GM12801 (cell line): ENCODE measurements at regions not wholly inside any gene's neighbourhood (a gene's known extent, or its start where the extent isn't known, plus 50 kb on each side); places are given as distances from the start of the nearest gene placed in this dataset.

Source experiments
- TF ChIP-seq, protein P1 (sequence below): IDR thresholded peaks from one replicate; pipeline ENCODE4 v1.5.1; 2011; ENCODE audit warnings: control low read depth; ENCODE audit not compliant: insufficient read length; ENCODE audit errors: extremely low read depth

DNA sequence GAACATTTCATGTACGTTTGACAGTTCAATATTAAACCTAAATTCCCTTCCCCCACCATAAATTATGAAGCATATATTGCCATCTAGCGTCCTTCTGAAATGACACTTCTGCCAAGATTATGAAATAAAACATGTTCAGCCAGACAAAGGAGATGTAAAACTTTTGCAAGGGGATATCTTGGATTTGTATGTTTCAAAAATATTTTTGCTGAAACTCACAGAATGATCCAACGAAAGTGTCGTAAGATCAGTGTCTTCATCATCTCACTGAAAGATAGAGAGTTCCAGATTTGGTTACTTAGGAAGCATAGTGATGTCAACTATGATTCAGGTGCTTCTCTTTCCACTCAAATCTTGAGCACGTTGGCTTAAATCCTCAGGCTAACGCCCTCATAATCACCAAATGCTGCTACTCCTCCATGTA, 904.3 kb downstream of the XPNPEP1 start:
- TF ChIP-seq, protein P1, sequence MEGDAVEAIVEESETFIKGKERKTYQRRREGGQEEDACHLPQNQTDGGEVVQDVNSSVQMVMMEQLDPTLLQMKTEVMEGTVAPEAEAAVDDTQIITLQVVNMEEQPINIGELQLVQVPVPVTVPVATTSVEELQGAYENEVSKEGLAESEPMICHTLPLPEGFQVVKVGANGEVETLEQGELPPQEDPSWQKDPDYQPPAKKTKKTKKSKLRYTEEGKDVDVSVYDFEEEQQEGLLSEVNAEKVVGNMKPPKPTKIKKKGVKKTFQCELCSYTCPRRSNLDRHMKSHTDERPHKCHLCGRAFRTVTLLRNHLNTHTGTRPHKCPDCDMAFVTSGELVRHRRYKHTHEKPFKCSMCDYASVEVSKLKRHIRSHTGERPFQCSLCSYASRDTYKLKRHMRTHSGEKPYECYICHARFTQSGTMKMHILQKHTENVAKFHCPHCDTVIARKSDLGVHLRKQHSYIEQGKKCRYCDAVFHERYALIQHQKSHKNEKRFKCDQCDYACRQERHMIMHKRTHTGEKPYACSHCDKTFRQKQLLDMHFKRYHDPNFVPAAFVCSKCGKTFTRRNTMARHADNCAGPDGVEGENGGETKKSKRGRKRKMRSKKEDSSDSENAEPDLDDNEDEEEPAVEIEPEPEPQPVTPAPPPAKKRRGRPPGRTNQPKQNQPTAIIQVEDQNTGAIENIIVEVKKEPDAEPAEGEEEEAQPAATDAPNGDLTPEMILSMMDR, result no peak

DNA sequence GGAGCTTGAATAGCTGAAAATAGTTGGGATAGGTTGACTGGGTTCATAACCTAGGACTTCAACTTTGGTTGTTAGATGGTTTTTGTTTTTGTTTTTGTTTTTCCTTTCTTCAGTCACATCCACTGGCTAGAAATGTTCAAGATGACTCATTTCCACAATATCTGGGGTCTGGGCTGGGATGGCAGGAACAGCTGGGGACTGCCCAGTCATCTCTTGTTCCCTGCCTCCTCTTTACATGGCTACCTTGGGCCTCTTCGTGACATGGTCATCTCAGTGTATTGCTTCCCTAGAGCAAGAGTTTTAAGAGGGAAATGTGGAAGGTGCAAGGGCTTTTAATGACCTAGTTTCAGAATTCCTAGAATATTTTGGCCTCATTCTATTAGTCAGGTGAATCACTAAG, 915.8 kb downstream of the XPNPEP1 start:
- TF ChIP-seq, protein P1, result no peak

DNA sequence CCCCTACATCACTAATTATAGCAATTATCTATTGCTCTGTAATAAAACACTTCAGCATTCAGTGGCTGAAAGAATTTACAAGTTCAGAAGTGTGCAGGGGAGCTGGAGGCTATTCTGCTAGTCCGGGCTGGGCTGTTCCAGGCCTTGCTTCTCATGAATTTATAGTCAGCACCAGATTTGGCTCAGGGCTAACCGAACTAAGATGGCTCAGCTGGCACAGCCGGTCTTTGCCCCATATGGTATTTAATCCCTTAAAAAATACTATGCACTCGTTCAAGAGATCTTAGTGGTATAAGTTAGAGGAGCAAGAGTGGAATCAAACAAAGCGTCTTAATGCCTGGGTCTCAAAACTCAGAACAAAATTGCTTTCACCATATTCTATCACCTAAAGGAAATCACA, 932.9 kb downstream of the XPNPEP1 start:
- TF ChIP-seq, protein P1, result no peak

DNA sequence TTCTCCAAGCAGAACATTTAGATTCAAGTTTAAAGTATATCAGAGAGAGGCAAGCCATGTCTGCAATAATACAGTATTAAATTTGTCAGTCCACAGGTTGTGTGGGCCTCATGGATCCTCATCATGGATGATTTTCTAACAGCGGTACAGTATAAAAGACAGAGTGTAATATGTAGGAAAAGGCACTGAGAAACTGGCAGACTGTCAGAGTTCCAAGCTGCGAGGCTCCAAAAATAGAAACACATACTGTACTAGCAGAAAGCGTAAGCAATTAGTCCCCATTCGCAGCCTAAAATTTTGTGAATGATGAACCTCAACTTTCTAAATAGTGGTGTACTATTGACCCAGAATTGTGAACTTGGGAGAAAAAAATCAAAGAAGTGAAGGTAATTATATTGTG, 933.3 kb downstream of the XPNPEP1 start:
- TF ChIP-seq, protein P1, result no peak

DNA sequence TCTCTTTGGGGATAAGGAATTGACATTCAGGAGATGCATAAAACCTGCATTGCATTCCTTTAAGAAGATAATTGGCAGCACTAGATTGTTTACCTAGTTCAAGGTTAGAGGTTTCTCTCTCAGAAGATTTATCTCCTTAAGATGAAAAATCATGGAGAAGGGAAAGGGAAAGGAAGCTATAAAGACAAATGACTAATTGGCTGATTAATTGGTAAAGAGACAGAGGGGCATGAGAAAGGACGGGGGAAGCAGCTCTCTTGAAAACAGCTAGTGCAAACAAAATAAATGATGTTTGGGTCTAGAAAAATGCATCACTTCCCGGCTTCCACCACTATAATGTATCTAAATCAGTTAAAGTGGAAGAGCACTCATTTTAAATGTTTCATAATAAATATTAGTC, 941.2 kb downstream of the XPNPEP1 start:
- TF ChIP-seq, protein P1, result no peak

DNA sequence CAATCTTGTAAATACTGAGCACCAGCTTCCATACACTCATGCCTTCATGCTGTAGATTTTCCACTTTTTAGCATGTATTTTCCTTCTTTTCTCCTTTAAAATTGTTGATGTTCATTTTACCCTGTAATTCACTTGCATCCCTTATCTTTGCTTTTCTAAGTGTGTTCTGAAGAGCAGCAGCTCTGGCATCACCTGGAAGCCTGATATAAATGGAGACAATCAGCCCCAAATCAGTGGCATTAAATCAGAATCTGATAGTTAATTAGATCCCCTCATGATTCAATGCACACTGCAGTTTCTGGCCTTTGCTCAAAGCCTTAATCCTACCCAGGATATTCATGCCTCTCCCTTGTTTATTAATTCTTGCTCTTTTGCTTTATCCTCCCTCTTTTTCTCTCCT, 942.4 kb downstream of the XPNPEP1 start:
- TF ChIP-seq, protein P1, result no peak

DNA sequence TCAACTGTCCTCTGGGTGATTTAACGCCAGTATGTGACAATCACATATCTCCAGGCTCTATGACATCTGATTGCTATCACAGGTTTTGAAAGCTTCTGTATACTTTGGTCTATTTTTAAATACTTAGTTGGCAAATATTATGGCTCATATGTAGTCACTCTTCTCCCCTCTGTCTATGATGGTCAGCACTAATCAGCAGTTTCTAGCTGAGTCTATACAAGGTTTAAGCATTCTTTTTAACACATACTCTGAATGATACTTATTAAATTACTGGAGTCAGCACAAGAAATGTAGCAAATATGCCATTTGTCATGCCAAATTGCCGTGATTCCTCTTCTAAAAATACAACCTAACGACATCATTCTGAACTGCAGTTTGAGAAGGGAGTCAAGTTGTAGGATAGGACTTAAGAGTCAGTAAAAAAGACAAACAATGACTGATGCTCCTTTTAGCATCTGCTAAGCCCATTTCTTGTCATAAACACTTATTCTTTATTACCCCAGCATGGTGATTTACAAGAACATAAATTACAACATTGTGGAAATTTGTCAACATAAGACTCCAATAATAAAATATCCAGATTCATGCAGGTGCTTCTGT, 947.8 kb downstream of the XPNPEP1 start:
- TF ChIP-seq, protein P1, result no peak
